HL-60 (cell line): ENCODE measurements at regions not wholly inside any gene's neighbourhood (a gene's known extent, or its start where the extent isn't known, plus 50 kb on each side); places are given as distances from the start of the nearest gene placed in this dataset.

Experiments used
- CTCF ChIP-seq: IDR thresholded peaks from one replicate; pipeline ENCODE4 v1.5.1; 2011; ENCODE audit warnings: low read length, control low read depth, inconsistent platforms; ENCODE audit not compliant: insufficient read depth
- GABPA ChIP-seq: IDR thresholded peaks from 2 replicates; pipeline ENCODE4 v1.6.1; 2012; ENCODE audit warnings: low read depth
- POLR2AphosphoS5 ChIP-seq: IDR thresholded peaks from 2 replicates; pipeline ENCODE4 v1.6.1; 2012; ENCODE audit warnings: low read depth
- REST ChIP-seq: IDR thresholded peaks from 2 replicates; pipeline ENCODE4 v1.6.1; 2012; ENCODE audit warnings: low read depth; ENCODE audit not compliant: insufficient replicate concordance
- SPI1 ChIP-seq: IDR thresholded peaks from 2 replicates; pipeline ENCODE4 v1.6.1; 2012; ENCODE audit warnings: low read depth, mild to moderate bottlenecking, borderline replicate concordance

- TF ChIP-seq CTCF (no peak), POLR2AphosphoS5 (no peak), REST (no peak), GABPA (no peak), SPI1 (no peak)
Measured at GRCh38 chr18:78405763-78406162, 573.9 kb upstream of the SALL3 start.
